HCT116 (cell line): ENCODE measurements at regions not wholly inside any gene's neighbourhood (a gene's known extent, or its start where the extent isn't known, plus 50 kb on each side); places are given as distances from the start of the nearest gene placed in this dataset.

Source experiments
- ATAC-seq: fragments of 200-7000 bp; cut with Tn5 transposase; 2 replicates; pipeline ENCODE4 v1.9.1; 2020; ENCODE audit warnings: mild to moderate bottlenecking, moderate library complexity
- BruUV-seq: library from RNA; stranded (reverse); fragments of 400-500 nt; replicated peaks from 2 replicates; lab custom pipeline; 2021; lab: Mats Ljungman, UMichigan
- CTCF ChIA-PET: fragments of 300-600 bp; sonication (Branson Sonifier 250); formaldehyde crosslinking; loops from one replicate; lab custom pipeline; 2021; ENCODE audit warnings: antibody characterized with exemption; lab: Charles Lee
- POLR2A ChIA-PET: fragments of 300-600, 350-600 bp; sonication (Branson Sonifier 250); formaldehyde crosslinking; loops from one replicate; lab custom pipeline; 2021; ENCODE audit warnings: antibody characterized with exemption; lab: Charles Lee
- RAD21 ChIA-PET, 2 experiments: fragments of 300-600 bp; sonication (Branson Sonifier 250); formaldehyde crosslinking; loops; one replicate each; lab custom pipeline; 2023; ENCODE audit warnings: low total read pairs in 2 of 2; ENCODE audit not compliant: uncharacterized antibody in 2 of 2, unreplicated experiment in 2 of 2, low non-redundant PET in 1 of 2; lab: Charles Lee
- DNase-seq: peaks from one replicate; pipeline ENCODE4 v3.0.0-alpha.2; 2010; ENCODE audit warnings: low read depth, low spot score
- H2AFZ ChIP-seq: fragments of 200-600 bp; shearing (Covaris generic), sonication (generic); 2 replicates; pipeline ENCODE4 v1.6.1; 2017; ENCODE audit warnings: low read depth, mixed run types, mixed read lengths, antibody characterized with exemption, low read length; ENCODE audit not compliant: poor library complexity, severe bottlenecking
- H3K27ac ChIP-seq: 2 replicates; pipeline ENCODE4 v1.5.1; 2012; ENCODE audit warnings: low read depth, low read length
- H3K27me3 ChIP-seq: fragments of 200-600 bp; sonication (generic); 2 replicates; pipeline ENCODE4 v1.6.1; 2016; ENCODE audit warnings: mixed run types, low read length, mixed read lengths; ENCODE audit not compliant: insufficient read depth
- H3K36me3 ChIP-seq, 2 experiments: fragments of 200-500 bp in 1 of 2; fragments of 200-600 bp in 1 of 2; sonication (Bioruptor generic) in 1 of 2; sonication (generic) in 1 of 2; 2 replicates each; pipeline versions ENCODE4 v1.5.1 to v1.6.1; 2014 to 2016; ENCODE audit warnings: low read length in 2 of 2, inconsistent platforms in 1 of 2, mixed read lengths in 1 of 2, mixed run types in 1 of 2; ENCODE audit not compliant: insufficient read depth in 2 of 2, control insufficient read depth in 1 of 2
- H3K4me1 ChIP-seq, 2 experiments: fragments of 200-600 bp in 1 of 2; sonication (generic) in 1 of 2; 2 replicates each; pipeline versions ENCODE4 v1.5.1 to v1.6.1; 2012 to 2017; ENCODE audit warnings: low read length in 2 of 2, inconsistent platforms in 1 of 2, mild to moderate bottlenecking in 1 of 2, mixed read lengths in 1 of 2, mixed run types in 1 of 2, moderate library complexity in 1 of 2; ENCODE audit not compliant: insufficient read depth in 2 of 2, control insufficient read depth in 1 of 2
- H3K4me2 ChIP-seq: fragments of 200-600 bp; sonication (generic); 2 replicates; pipeline ENCODE4 v1.6.1; 2017; ENCODE audit warnings: mixed run types, low read length, mixed read lengths
- H3K4me3 ChIP-seq, 2 experiments: fragments of 200-600 bp in 1 of 2; sonication (generic) in 1 of 2; replicated peaks in 1 of 2; 2 replicates each; pipeline ENCODE4 v1.5.1; 2011 to 2016; ENCODE audit warnings: low read length in 2 of 2, control low read depth in 1 of 2, low read depth in 1 of 2, mild to moderate bottlenecking in 1 of 2, mixed read lengths in 1 of 2, mixed run types in 1 of 2
- H3K79me2 ChIP-seq: fragments of 200-600 bp; sonication (generic); 2 replicates; pipeline ENCODE4 v1.6.1; 2017; ENCODE audit warnings: mild to moderate bottlenecking, mixed run types, low read length, moderate library complexity, mixed read lengths; ENCODE audit not compliant: insufficient read depth
- H3K9ac ChIP-seq: fragments of 200-600 bp; sonication (generic); 2 replicates; pipeline ENCODE4 v1.6.1; 2016; ENCODE audit warnings: low read length, mixed read lengths
- H3K9me2 ChIP-seq: fragments of 200-600 bp; sonication (generic), shearing (Covaris generic); 2 replicates; pipeline ENCODE4 v1.6.1; 2017; ENCODE audit warnings: mixed run types, mild to moderate bottlenecking, moderate library complexity; ENCODE audit not compliant: insufficient read depth
- H3K9me3 ChIP-seq, 2 experiments: fragments of 200-500 bp in 1 of 2; fragments of 200-600 bp in 1 of 2; sonication (Bioruptor generic) in 1 of 2; sonication (generic) in 1 of 2; 2 replicates each; pipeline ENCODE4 v1.6.1; 2014 to 2017; ENCODE audit warnings: low read length in 2 of 2, mixed read lengths in 2 of 2, inconsistent platforms in 1 of 2, low read depth in 1 of 2, mild to moderate bottlenecking in 1 of 2, mixed run types in 1 of 2, moderate library complexity in 1 of 2; ENCODE audit not compliant: control insufficient read depth in 1 of 2, insufficient read depth in 1 of 2
- H4K20me1 ChIP-seq: fragments of 200-600 bp; sonication (generic), shearing (Covaris generic); 2 replicates; pipeline ENCODE4 v1.6.1; 2017; ENCODE audit warnings: mixed run types, mild to moderate bottlenecking, moderate library complexity; ENCODE audit not compliant: insufficient read depth
- ELF1 ChIP-seq: IDR thresholded peaks from 2 replicates; pipeline ENCODE4 v1.6.1; 2012; ENCODE audit warnings: low read depth, borderline replicate concordance
- RAD21 ChIP-seq: IDR thresholded peaks from 2 replicates; pipeline ENCODE4 v1.6.1; 2012; ENCODE audit warnings: low read depth, mild to moderate bottlenecking
- intact Hi-C: fragments of 100-400 bp; cut with micrococcal nuclease; formaldehyde crosslinking; loops from 2 replicates; pipeline ENCODE4 v1.10.0; 2022
- TF ChIP-seq, protein P1 (sequence below): IDR thresholded peaks from 2 replicates; pipeline ENCODE4 v1.6.1; 2012

DNA sequence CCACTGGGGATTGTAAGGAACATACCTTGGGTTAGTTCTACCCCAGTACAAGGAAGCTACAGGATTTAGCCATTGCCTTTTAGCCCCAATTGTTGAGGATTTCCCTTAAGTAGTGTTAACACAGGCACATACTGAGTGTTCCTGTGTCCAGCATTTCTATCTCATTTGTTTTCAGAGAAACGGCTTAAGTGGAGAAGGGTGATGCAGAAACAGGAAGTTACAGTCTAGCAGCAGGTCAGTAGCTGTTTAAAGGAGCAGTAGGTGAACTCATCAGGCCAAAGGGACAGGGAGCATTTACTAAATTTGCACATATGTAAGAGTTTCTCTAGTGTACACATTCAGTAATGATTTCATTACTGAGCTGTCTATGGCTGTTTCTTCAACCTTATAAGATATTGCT, 644.2 kb upstream of the GJE1 start:
- POLR2A ChIA-PET, result no interaction called here
- no peaks in the 10 kb centered on the region for H3K27me3 ChIP-seq
- H3K79me2 ChIP-seq, result no peaks in the 10 kb centered on the region
- no peak overlapping the region for H3K27ac ChIP-seq
- RAD21 ChIA-PET, result no interaction called here
- no peak overlapping the region for H3K9ac ChIP-seq
- H3K4me3 ChIP-seq, result no peak overlapping the region
- H3K36me3 ChIP-seq, result no peaks in the 10 kb centered on the region
- intact Hi-C loops, result no loop called here
- H3K9me3 ChIP-seq, result peaks cover 0 to 4% of the 10 kb centered on the region in 2 experiments; a peak in 1 of 4 replicates
- H3K4me1 ChIP-seq, result peaks cover 0 to 6% of the 10 kb centered on the region in 2 experiments; a peak in 1 of 4 replicates
- H3K4me2 ChIP-seq, result no peak overlapping the region
- CTCF ChIA-PET, result no interaction called here
- TF ChIP-seq ELF1 (no peak), RAD21 (no peak)
- TF ChIP-seq, protein P1, sequence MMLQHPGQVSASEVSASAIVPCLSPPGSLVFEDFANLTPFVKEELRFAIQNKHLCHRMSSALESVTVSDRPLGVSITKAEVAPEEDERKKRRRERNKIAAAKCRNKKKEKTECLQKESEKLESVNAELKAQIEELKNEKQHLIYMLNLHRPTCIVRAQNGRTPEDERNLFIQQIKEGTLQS, result no peak
- no peak for DNase-seq
- ATAC-seq, result no peak
- no peaks in the 10 kb centered on the region for H3K9me2 ChIP-seq
- H2AFZ ChIP-seq, result peak overlapping the region; percentile 88
- H4K20me1 ChIP-seq, result no peaks in the 10 kb centered on the region
- no TSS peak for BruUV-seq

DNA sequence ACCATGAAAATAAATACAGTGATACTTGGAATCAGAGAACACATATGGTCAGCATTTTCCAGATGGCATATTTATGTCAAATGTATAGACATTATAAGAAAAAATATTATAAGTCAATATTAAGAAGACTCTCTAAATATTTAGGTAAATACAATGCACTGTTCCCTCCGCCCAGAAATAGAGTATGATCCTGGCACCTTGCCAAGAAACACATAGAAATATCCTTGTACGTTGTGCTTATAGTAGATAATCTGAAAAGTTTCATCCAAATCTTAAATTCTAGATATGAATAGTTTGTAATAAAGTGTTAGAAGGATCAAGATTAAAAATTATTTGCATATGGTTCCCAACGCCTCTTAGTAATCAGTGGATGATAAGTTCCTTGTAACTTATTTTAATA, 645.8 kb upstream of the GJE1 start:
- RAD21 ChIA-PET, result no interaction called here
- Histone ChIP-seq H3K4me2 (no peak overlapping the region), H3K4me3 (no peak overlapping the region), H2AFZ (no peak overlapping the region), H3K9ac (no peak overlapping the region), H4K20me1 (no peaks in the 10 kb centered on the region)
- no TSS peak for BruUV-seq
- no peak for DNase-seq
- TF ChIP-seq RAD21, result no peak
- TF ChIP-seq, all 23 proteins: peak for 0
- Histone ChIP-seq H3K27me3 (no peaks in the 10 kb centered on the region), H3K27ac (no peak overlapping the region), H3K4me1 (peaks cover 0 to 8% of the 10 kb centered on the region in 2 experiments; a peak in 1 of 4 replicates), H3K9me2 (no peaks in the 10 kb centered on the region), H3K79me2 (no peaks in the 10 kb centered on the region), H3K9me3 (peaks cover 0 to 4% of the 10 kb centered on the region in 2 experiments; a peak in 1 of 4 replicates), H3K36me3 (no peaks in the 10 kb centered on the region)
- CTCF ChIA-PET, result no interaction called here
- ATAC-seq, result no peak
- intact Hi-C loops, result no loop called here
- POLR2A ChIA-PET, result no interaction called here
